HUES64 (cell line): ENCODE measurements at regions not wholly inside any gene's neighbourhood (a gene's known extent, or its start where the extent isn't known, plus 50 kb on each side); places are given as distances from the start of the nearest gene placed in this dataset.

Source experiments
- H3K27ac ChIP-seq: 2 replicates; pipeline ENCODE4 v1.7.0; 2013; ENCODE audit warnings: low read depth, low read length, inconsistent platforms
- H3K27me3 ChIP-seq: 2 replicates; pipeline ENCODE4 v1.6.1; 2013; ENCODE audit warnings: mild to moderate bottlenecking, low read length; ENCODE audit not compliant: insufficient read depth
- H3K36me3 ChIP-seq: 2 replicates; pipeline ENCODE4 v1.6.1; 2013; ENCODE audit warnings: mild to moderate bottlenecking, low read length; ENCODE audit not compliant: insufficient read depth
- H3K4me1 ChIP-seq: 2 replicates; pipeline ENCODE4 v1.6.1; 2013; ENCODE audit warnings: mild to moderate bottlenecking, low read length, moderate library complexity; ENCODE audit not compliant: insufficient read depth
- H3K4me3 ChIP-seq: 2 replicates; pipeline ENCODE4 v1.5.1; 2013; ENCODE audit warnings: mild to moderate bottlenecking, low read length, moderate library complexity
- H3K9ac ChIP-seq: 2 replicates; pipeline ENCODE4 v1.6.1; 2013; ENCODE audit warnings: mild to moderate bottlenecking, low read depth, low read length
- H3K9me3 ChIP-seq: 2 replicates; pipeline ENCODE4 v1.6.1; 2013; ENCODE audit warnings: low read depth, low read length; ENCODE audit not compliant: insufficient read depth
- WGBS: fragments of 150-250, 120-280 bp; methylation state at CpG from one replicate; pipeline ENCODE4 v1.1.7; 2013; ENCODE audit warnings: missing lambda C conversion rate; 5-methylcytosine and 5-hydroxymethylcytosine counted together

- no peak overlapping the region for H3K27ac ChIP-seq
- H3K27me3 ChIP-seq = no peaks in the 10 kb centered on the region
- peaks cover 23% of the 10 kb centered on the region for H3K4me1 ChIP-seq
- H3K9me3 ChIP-seq = no peaks in the 10 kb centered on the region
- no peak overlapping the region for H3K4me3 ChIP-seq
- no peak overlapping the region for H3K9ac ChIP-seq
- no peaks in the 10 kb centered on the region for H3K36me3 ChIP-seq
- WGBS = 90% methylated on average over 5 of the region's 5 CpGs
Measured at GRCh38 chr14:100400115-100400514, 77.0 kb downstream of the SLC25A47 start.

GRCh38 chr14:100401031-100401692, 78.0 kb downstream of the SLC25A47 start:
- Histone ChIP-seq H3K9ac (no peak overlapping the region), H3K36me3 (no peaks in the 10 kb centered on the region), H3K27me3 (no peaks in the 10 kb centered on the region), H3K4me3 (no peak overlapping the region), H3K4me1 (peaks cover 23% of the 10 kb centered on the region), H3K9me3 (no peaks in the 10 kb centered on the region), H3K27ac (no peak overlapping the region)
- 84% methylated on average over 17 of the region's 17 CpGs for WGBS

- no peaks in the 10 kb centered on the region for H3K9me3 ChIP-seq
- H3K36me3 ChIP-seq = no peaks in the 10 kb centered on the region
- H3K4me3 ChIP-seq = no peak overlapping the region
- H3K27me3 ChIP-seq = no peaks in the 10 kb centered on the region
- peaks cover 23% of the 10 kb centered on the region for H3K4me1 ChIP-seq
- H3K9ac ChIP-seq = no peak overlapping the region
- 96% methylated on average over 3 of the region's 3 CpGs for WGBS
- no peak overlapping the region for H3K27ac ChIP-seq
Measured at GRCh38 chr14:100401792-100402191, 78.7 kb downstream of the SLC25A47 start.

DNA sequence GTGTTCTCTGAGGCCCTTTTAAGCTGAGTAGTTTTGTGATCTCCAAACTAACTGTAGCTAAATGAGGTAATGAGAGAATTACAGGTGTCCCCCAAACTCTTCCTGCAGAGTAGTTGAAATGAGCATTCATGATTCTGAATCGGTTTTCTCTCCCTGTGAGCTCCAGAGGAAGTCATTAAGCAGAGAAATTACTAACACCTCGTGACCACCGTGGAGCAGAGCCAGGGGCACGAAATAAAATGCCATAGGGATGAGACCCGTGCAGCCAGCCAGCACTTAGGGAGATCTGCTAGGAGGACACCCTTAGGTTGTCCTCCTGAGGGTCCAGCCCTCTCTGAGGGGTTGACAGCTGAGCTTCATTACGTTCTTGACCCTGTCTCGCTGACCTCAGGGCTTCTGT, 79.5 kb downstream of the SLC25A47 start:
- Histone ChIP-seq H3K27me3 (no peaks in the 10 kb centered on the region), H3K9me3 (no peaks in the 10 kb centered on the region), H3K27ac (no peak overlapping the region), H3K36me3 (no peaks in the 10 kb centered on the region), H3K4me3 (no peak overlapping the region), H3K4me1 (peaks cover 26% of the 10 kb centered on the region), H3K9ac (no peak overlapping the region)
- WGBS = 77% methylated on average over 7 of the region's 7 CpGs

DNA sequence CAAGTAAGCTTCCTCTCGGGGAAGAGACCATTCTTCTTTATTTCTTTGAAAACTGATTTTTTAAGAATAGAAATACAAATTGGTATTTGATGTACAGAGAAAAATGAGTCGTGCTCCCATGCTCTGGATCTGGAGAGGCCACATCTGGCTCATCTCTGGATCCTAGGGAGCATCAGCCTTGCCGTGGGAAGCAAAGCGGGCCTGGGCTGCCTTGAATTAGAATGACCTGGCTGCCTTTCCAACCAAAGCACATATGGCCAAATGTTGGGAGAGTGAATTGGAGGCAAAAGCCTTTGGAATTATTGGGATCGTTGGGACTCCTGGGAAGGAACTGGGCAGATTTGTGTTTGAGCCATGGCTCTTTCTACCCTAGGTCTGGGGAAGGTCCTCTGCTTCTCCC, 80.0 kb downstream of the SLC25A47 start:
- H3K4me3 ChIP-seq = no peak overlapping the region
- no peaks in the 10 kb centered on the region for H3K9me3 ChIP-seq
- H3K27me3 ChIP-seq = no peaks in the 10 kb centered on the region
- no peak overlapping the region for H3K9ac ChIP-seq
- peaks cover 28% of the 10 kb centered on the region for H3K4me1 ChIP-seq
- 89% methylated on average over 4 of the region's 5 CpGs for WGBS
- H3K36me3 ChIP-seq = no peaks in the 10 kb centered on the region
- H3K27ac ChIP-seq = no peak overlapping the region

GRCh38 chr14:100403802-100404365, 80.7 kb downstream of the SLC25A47 start:
- H3K9ac ChIP-seq = no peak overlapping the region
- no peaks in the 10 kb centered on the region for H3K36me3 ChIP-seq
- no peaks in the 10 kb centered on the region for H3K9me3 ChIP-seq
- no peak overlapping the region for H3K27ac ChIP-seq
- no peak overlapping the region for H3K4me3 ChIP-seq
- no peaks in the 10 kb centered on the region for H3K27me3 ChIP-seq
- H3K4me1 ChIP-seq = peaks cover 26% of the 10 kb centered on the region
- 94% methylated on average over 10 of the region's 10 CpGs for WGBS

DNA sequence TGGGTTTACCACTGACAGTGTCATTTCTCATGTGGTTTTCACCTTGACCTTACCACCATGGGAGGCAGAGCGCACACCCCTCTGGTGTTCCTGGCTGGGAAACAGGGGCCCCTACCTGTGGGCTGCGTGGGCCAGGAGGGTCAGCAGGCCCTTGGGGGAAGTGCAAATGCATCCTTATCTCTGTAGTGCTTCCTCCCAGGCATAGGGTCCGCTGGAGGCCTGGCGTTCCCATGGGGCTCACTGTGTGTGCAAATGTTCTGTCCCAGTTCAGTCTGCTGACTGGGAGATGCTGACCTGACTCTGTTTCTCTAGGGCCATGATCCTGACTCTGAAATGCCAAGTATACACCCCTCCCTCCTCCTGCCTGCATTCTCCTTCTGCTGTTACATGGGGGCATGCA, 81.3 kb downstream of the SLC25A47 start:
- no peaks in the 10 kb centered on the region for H3K27me3 ChIP-seq
- H3K27ac ChIP-seq = no peak overlapping the region
- no peak overlapping the region for H3K4me3 ChIP-seq
- H3K9ac ChIP-seq = no peak overlapping the region
- peaks cover 25% of the 10 kb centered on the region for H3K4me1 ChIP-seq
- H3K36me3 ChIP-seq = no peaks in the 10 kb centered on the region
- WGBS = 95% methylated on average over 4 of the region's 4 CpGs
- no peaks in the 10 kb centered on the region for H3K9me3 ChIP-seq

- Histone ChIP-seq H3K27me3 (no peaks in the 10 kb centered on the region), H3K9me3 (no peaks in the 10 kb centered on the region), H3K4me1 (peaks cover 32% of the 10 kb centered on the region), H3K36me3 (no peaks in the 10 kb centered on the region), H3K27ac (no peak overlapping the region), H3K4me3 (no peak overlapping the region), H3K9ac (no peak overlapping the region)
- WGBS = 92% methylated on average over 12 of the region's 12 CpGs
Measured at GRCh38 chr14:100405760-100406455, 82.8 kb downstream of the SLC25A47 start.

DNA sequence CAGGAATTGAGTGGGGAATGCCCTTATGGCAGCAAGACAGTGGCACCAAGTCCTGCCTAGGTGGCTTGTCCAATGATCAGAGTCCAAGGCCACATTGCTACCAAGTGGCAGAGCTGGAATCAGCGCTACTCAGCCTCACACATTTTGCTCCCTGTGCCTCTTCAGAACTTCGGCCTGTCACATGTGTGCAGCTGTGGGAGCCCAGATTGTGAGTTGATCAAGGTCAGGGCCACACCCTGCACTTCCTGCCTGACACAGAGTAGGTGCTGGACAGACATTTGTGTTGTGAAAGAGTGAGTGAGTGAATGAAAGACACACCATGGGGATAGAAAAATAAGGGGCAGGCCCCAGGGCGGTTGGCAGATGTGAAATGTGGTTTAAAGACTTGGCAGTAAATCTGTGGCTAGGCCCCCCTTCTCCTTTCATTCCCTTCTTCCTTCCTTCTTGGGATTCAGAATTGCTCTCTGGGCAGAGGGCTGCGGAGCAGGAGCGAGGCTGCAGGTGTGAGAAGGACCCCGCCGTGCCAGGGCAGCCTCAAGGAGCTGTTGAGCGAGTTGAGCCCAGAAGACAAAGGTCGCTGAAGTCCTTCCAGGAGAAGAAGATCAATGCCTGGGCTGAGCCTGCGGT, 83.5 kb downstream of the SLC25A47 start:
- WGBS = 88% methylated on average over 10 of the region's 10 CpGs
- H3K27me3 ChIP-seq = no peaks in the 10 kb centered on the region
- H3K36me3 ChIP-seq = no peaks in the 10 kb centered on the region

GRCh38 chr14:100407376-100408102, 84.4 kb downstream of the SLC25A47 start:
- WGBS = 90% methylated on average over 11 of the region's 11 CpGs
- no peaks in the 10 kb centered on the region for H3K36me3 ChIP-seq
- no peaks in the 10 kb centered on the region for H3K9me3 ChIP-seq
- no peak overlapping the region for H3K4me3 ChIP-seq
- no peak overlapping the region for H3K9ac ChIP-seq
- H3K27ac ChIP-seq = no peak overlapping the region
- no peaks in the 10 kb centered on the region for H3K27me3 ChIP-seq
- peaks cover 28% of the 10 kb centered on the region for H3K4me1 ChIP-seq

More for the DNA sequence above, 83.5 kb downstream of the SLC25A47 start:
- no peak overlapping the region for H3K9ac ChIP-seq
- peaks cover 28% of the 10 kb centered on the region for H3K4me1 ChIP-seq
- no peak overlapping the region for H3K4me3 ChIP-seq
- no peaks in the 10 kb centered on the region for H3K9me3 ChIP-seq
- no peak overlapping the region for H3K27ac ChIP-seq
